ENCODE measurements at regions not wholly inside any gene's neighbourhood (a gene's known extent, or its start where the extent isn't known, plus 50 kb on each side); places are given as distances from the start of the nearest gene placed in this dataset.
A peak's percentile ranks its signal among the peaks of the same experiment; 100 is the strongest.

DNA sequence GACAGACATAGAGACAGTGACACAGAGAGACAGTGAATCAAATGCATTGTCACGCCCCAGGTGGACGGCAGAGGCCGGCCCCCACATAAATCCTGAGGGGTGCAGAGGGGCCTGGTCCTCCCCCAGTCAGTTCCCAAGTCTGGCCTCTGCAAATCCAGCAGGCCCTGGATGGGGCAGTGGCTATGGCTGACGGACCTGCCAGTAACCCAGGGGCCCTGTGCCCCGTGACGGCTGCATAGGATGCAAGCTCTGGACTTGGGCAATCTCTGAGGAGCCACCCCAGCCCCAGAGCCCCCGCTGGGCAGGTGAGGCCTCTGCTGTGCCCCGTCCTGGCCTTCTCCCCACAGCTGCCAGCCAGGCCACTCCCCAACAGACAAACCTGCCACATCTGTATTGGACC is 204.5 kb downstream of the BRD1 start:
- TF ChIP-seq, protein P1, sequence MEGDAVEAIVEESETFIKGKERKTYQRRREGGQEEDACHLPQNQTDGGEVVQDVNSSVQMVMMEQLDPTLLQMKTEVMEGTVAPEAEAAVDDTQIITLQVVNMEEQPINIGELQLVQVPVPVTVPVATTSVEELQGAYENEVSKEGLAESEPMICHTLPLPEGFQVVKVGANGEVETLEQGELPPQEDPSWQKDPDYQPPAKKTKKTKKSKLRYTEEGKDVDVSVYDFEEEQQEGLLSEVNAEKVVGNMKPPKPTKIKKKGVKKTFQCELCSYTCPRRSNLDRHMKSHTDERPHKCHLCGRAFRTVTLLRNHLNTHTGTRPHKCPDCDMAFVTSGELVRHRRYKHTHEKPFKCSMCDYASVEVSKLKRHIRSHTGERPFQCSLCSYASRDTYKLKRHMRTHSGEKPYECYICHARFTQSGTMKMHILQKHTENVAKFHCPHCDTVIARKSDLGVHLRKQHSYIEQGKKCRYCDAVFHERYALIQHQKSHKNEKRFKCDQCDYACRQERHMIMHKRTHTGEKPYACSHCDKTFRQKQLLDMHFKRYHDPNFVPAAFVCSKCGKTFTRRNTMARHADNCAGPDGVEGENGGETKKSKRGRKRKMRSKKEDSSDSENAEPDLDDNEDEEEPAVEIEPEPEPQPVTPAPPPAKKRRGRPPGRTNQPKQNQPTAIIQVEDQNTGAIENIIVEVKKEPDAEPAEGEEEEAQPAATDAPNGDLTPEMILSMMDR (IDR thresholded peaks at IDR 0.05 in 8 of 11, conservative IDR thresholded peaks at IDR 0.05 in 3 of 11), result no peak
- TF ChIP-seq POLR2A (IDR thresholded peaks at IDR 0.05) (no peak), POLR2AphosphoS5 (IDR thresholded peaks at IDR 0.05) (no peak)
- H3K27me3 ChIP-seq (replicated peaks in 1 of 7), result no peaks in the 10 kb centered on the region
- intact Hi-C loops (cut with DNase I; ENCODE audit: low total_unique reads), result no loop called here
- 75 to 91% (median 88%) methylated on average over 4 to 8 of the region's 8 CpGs for WGBS, 5 donors
- peaks cover 0 to 54% (median 0%) of the 10 kb centered on the region in 6 donors for H3K36me3 ChIP-seq
- no peak overlapping the region for H3K27ac ChIP-seq
- H3K4me1 ChIP-seq, result peaks cover 0 to 14% (median 0%) of the 10 kb centered on the region in 6 donors
- H3K4me3 ChIP-seq, result no peak overlapping the region
- peak; percentile 67 for DNase-seq
- H3K9me3 ChIP-seq, result no peaks in the 10 kb centered on the region

DNA sequence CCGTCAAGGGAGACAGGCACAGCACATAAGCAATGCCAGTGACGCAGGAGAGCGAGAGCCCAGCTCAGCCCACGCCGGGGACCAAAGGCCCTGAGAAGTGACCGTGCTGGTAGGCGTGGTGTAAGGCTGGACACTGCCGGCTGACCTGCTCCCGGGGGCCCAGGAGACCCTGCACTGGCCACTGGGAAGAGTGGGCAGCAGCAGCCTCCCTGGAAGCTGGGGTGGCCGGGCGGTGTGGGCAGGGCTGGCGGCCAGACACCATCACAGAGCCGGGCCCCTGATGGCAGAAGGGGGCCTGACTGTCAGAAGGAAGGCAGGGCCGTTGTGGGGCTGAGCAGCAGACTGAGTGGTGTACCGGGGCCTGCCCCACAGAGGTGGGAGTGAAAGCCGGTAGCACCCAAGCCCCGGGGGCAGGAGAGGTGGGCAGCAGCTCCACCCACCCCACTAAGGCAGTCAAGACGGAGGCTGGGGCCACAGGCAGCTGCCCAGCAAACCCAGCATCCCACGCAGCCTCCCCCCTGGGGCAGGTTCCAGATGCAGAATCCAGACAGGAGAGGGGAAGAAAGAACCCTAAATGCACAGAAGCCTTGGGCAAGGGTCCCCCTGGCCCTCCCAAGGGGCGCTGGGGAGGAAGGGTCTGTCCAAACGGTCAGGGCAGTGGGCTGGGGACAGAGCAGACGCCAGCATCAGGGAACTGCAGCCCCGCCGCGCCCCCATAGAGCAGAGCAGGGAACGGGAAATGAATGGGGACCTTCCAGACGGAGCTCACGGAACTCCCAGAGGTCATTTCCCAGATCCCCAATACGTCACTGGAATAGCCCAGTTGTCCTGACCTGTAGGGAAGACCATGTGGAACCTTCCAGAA is 205.2 kb downstream of the BRD1 start:
- DNase-seq, result peak; percentile 47
- TF ChIP-seq, protein P1 (IDR thresholded peaks at IDR 0.05 in 8 of 11, conservative IDR thresholded peaks at IDR 0.05 in 3 of 11), result no peak
- TF ChIP-seq POLR2AphosphoS5 (IDR thresholded peaks at IDR 0.05) (no peak), POLR2A (IDR thresholded peaks at IDR 0.05) (no peak)
- no peaks in the 10 kb centered on the region for H3K9me3 ChIP-seq
- intact Hi-C loops (cut with DNase I; ENCODE audit: low total_unique reads), result no loop called here
- H3K27me3 ChIP-seq (replicated peaks in 1 of 7), result no peaks in the 10 kb centered on the region
- H3K36me3 ChIP-seq, result peaks cover 0 to 61% (median 0%) of the 10 kb centered on the region in 6 donors
- WGBS, 5 donors, result 87 to 92% (median 89%) methylated on average over 17 to 29 of the region's 29 CpGs
- H3K27ac ChIP-seq, result no peak overlapping the region
- H3K4me3 ChIP-seq, result no peak overlapping the region
- peaks cover 0 to 11% (median 0%) of the 10 kb centered on the region in 6 donors for H3K4me1 ChIP-seq

DNA sequence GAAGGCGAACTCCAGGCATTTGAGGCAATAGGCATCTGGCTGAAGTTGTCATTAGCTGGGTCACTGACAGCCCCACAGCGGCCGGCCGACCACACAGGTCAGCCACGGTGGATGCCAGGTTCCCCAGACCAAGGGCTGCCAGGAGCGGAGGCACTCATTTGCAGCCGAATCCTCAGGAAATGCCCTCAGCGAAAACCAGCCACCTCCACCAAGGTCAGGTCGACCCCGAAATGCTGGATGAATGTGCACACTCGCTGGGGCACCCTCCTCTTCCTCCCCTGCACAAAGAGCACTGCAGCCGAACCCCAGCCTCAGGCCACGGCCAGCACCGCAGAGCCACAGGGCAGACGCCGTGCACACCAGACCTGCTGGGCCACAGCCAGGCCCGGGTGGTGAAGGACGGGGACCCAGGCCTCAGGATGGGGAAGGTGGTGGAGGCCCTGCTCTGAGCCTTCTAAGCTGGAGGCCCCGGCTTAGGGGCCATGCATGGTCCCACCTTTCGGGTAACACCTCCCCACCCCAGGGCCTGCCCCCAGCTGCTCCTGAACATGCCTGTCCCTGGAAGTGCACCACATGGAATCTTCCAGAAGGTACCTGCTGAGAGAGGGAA is 206.0 kb downstream of the BRD1 start:
- peaks cover 0 to 61% (median 0%) of the 10 kb centered on the region in 6 donors for H3K36me3 ChIP-seq
- intact Hi-C loops (cut with DNase I; ENCODE audit: low total_unique reads), result no loop called here
- H3K4me1 ChIP-seq, result peaks cover 0 to 11% (median 0%) of the 10 kb centered on the region in 6 donors
- 71 to 81% (median 76%) methylated on average over 16 to 20 of the region's 20 CpGs for WGBS, 5 donors
- peak; percentile 57 for DNase-seq
- no peak overlapping the region for H3K4me3 ChIP-seq
- no peaks in the 10 kb centered on the region for H3K27me3 ChIP-seq (replicated peaks in 1 of 7)
- TF ChIP-seq, protein P1 (IDR thresholded peaks at IDR 0.05 in 8 of 11, conservative IDR thresholded peaks at IDR 0.05 in 3 of 11), result no peak
- TF ChIP-seq POLR2AphosphoS5 (IDR thresholded peaks at IDR 0.05) (peak in 2 of 3 donors; percentile 13 to 37), POLR2A (IDR thresholded peaks at IDR 0.05) (no peak)
- H3K9me3 ChIP-seq, result no peaks in the 10 kb centered on the region
- H3K27ac ChIP-seq, result no peak overlapping the region

DNA sequence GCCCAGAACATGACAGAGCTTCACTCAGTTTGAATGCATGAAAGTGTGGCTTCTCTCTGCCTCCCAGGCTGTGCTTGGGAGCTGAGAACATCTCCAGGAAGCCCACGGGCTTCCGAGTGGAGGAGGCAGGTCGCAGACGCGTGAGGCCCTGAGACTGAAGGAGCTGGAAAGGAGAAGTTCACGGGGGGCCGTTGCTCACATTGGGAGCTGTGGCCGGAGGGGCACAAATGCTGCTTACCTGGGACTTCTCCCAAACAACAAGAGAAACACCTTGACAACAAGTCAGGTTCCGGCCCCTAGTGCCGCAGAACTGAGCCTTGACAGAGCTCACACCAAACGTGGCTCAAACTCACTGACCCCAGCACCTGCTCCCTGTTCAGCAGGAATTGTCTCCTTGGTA is 207.0 kb downstream of the BRD1 start:
- TF ChIP-seq POLR2A (IDR thresholded peaks at IDR 0.05) (no peak), POLR2AphosphoS5 (IDR thresholded peaks at IDR 0.05) (no peak)
- TF ChIP-seq, protein P1 (IDR thresholded peaks at IDR 0.05 in 8 of 11, conservative IDR thresholded peaks at IDR 0.05 in 3 of 11), result no peak
- intact Hi-C loops (cut with DNase I; ENCODE audit: low total_unique reads), result no loop called here
- 80 to 91% (median 87%) methylated on average over 9 to 11 of the region's 11 CpGs for WGBS, 5 donors
- Histone ChIP-seq H3K36me3 (peaks cover 0 to 67% (median 0%) of the 10 kb centered on the region in 6 donors), H3K27ac (no peak overlapping the region), H3K4me1 (peaks cover 0 to 11% (median 0%) of the 10 kb centered on the region in 6 donors), H3K4me3 (no peak overlapping the region), H3K9me3 (peaks cover 0 to 10% (median 0%) of the 10 kb centered on the region in 8 donors), H3K27me3 (replicated peaks in 1 of 7) (no peaks in the 10 kb centered on the region)
- DNase-seq, result peak; percentile 60

All from spleen (tissue), 11 donors.